Neuronal stem cell (in vitro differentiated cells): ENCODE measurements at regions not wholly inside any gene's neighbourhood (a gene's known extent, or its start where the extent isn't known, plus 50 kb on each side); places are given as distances from the start of the nearest gene placed in this dataset.
"Not testable (repeated sequence)": the region's sequence is repeated elsewhere in the genome, so short reads cannot be mapped to it uniquely, and the experiment has no call there.

ENCODE experiments used
- DNase-seq: peaks from one replicate; pipeline ENCODE4 v3.0.0-alpha.2; 2013; ENCODE audit warnings: low spot score
- H2AFZ ChIP-seq: one replicate; pipeline ENCODE4 v1.6.1; 2013; ENCODE audit warnings: mild to moderate bottlenecking, low read length, inconsistent platforms
- H2AK5ac ChIP-seq: 2 replicates; pipeline ENCODE4 v1.6.1; 2013; ENCODE audit warnings: low read depth, mild to moderate bottlenecking, inconsistent platforms, low read length, moderate library complexity, mixed read lengths
- H2BK120ac ChIP-seq: 2 replicates; pipeline ENCODE4 v1.6.1; 2013; ENCODE audit warnings: low read depth, mild to moderate bottlenecking, inconsistent platforms, low read length, moderate library complexity, mixed read lengths
- H2BK12ac ChIP-seq: one replicate; pipeline ENCODE4 v1.6.1; 2013; ENCODE audit warnings: low read length, inconsistent platforms
- H2BK15ac ChIP-seq: 2 replicates; pipeline ENCODE4 v1.6.1; 2013; ENCODE audit warnings: mild to moderate bottlenecking, low read length, inconsistent platforms, mixed read lengths
- H2BK5ac ChIP-seq: one replicate; pipeline ENCODE4 v1.6.1; 2013; ENCODE audit warnings: inconsistent platforms, mild to moderate bottlenecking, low read length, moderate library complexity
- H3K14ac ChIP-seq: one replicate; pipeline ENCODE4 v1.6.1; 2013; ENCODE audit warnings: low read length, inconsistent platforms
- H3K18ac ChIP-seq: 2 replicates; pipeline ENCODE4 v1.6.1; 2013; ENCODE audit warnings: low read length, inconsistent platforms
- H3K23ac ChIP-seq: 2 replicates; pipeline ENCODE4 v1.6.1; 2013; ENCODE audit warnings: low read depth, mild to moderate bottlenecking, mixed read lengths, low read length, inconsistent platforms; ENCODE audit not compliant: poor library complexity
- H3K27ac ChIP-seq: replicated peaks from 3 replicates; pipeline ENCODE4 v1.5.1; 2013; ENCODE audit warnings: low read length, inconsistent platforms
- H3K27me3 ChIP-seq, 3 experiments: 2 replicates each; pipeline ENCODE4 v1.6.1; 2013; ENCODE audit warnings: low read length in 3 of 3, mild to moderate bottlenecking in 2 of 3, inconsistent platforms in 1 of 3, low read depth in 1 of 3, mixed read lengths in 1 of 3, moderate library complexity in 1 of 3; ENCODE audit not compliant: control insufficient read depth in 3 of 3, insufficient read depth in 3 of 3
- H3K36me3 ChIP-seq, 2 donors: replicated peaks in 1 of 2; 2 replicates each; pipeline ENCODE4 v1.6.1; 2013; ENCODE audit warnings: low read length in 2 of 2; ENCODE audit not compliant: control insufficient read depth in 2 of 2, insufficient read depth in 2 of 2
- H3K4ac ChIP-seq: 2 replicates; pipeline ENCODE4 v1.6.1; 2013; ENCODE audit warnings: inconsistent platforms, mild to moderate bottlenecking, low read length, moderate library complexity
- H3K4me1 ChIP-seq, 2 donors: 1 replicate in 1 of 2; 2 replicates in 1 of 2; pipeline ENCODE4 v1.6.1; 2013; ENCODE audit warnings: low read length in 2 of 2, low read depth in 1 of 2; ENCODE audit not compliant: control insufficient read depth in 2 of 2, insufficient read depth in 1 of 2
- H3K4me2 ChIP-seq: one replicate; pipeline ENCODE4 v1.6.1; 2013; ENCODE audit warnings: mild to moderate bottlenecking, low read length, inconsistent platforms; ENCODE audit not compliant: insufficient read depth, poor library complexity, severe bottlenecking
- H3K4me3 ChIP-seq, 2 donors: 2 replicates each; pipeline ENCODE4 v1.5.1; 2013; ENCODE audit warnings: low read length in 2 of 2, mild to moderate bottlenecking in 2 of 2, inconsistent platforms in 1 of 2, moderate library complexity in 1 of 2
- H3K79me1 ChIP-seq: one replicate; pipeline ENCODE4 v1.6.1; 2013; ENCODE audit warnings: low read depth, mild to moderate bottlenecking, inconsistent platforms, low read length, moderate library complexity
- H3K9ac ChIP-seq: one replicate; pipeline ENCODE4 v1.6.1; 2013; ENCODE audit warnings: mild to moderate bottlenecking, low read depth, low read length, inconsistent platforms; ENCODE audit not compliant: poor library complexity
- H3K9me3 ChIP-seq, 2 donors: replicated peaks in 1 of 2; 2 replicates each; pipeline versions ENCODE3 to v1.6.1; 2013; ENCODE audit warnings: low read length in 2 of 2, mild to moderate bottlenecking in 2 of 2, inconsistent platforms in 1 of 2, low read depth in 1 of 2, mixed read lengths in 1 of 2, moderate library complexity in 1 of 2; ENCODE audit not compliant: control insufficient read depth in 2 of 2, insufficient read depth in 1 of 2
- H4K8ac ChIP-seq: one replicate; pipeline ENCODE4 v1.6.1; 2013; ENCODE audit warnings: low read depth, mild to moderate bottlenecking, inconsistent platforms, low read length, moderate library complexity
- H4K91ac ChIP-seq: one replicate; pipeline ENCODE4 v1.6.1; 2013; ENCODE audit warnings: low read length, low read depth, mild to moderate bottlenecking, inconsistent platforms; ENCODE audit not compliant: poor library complexity
- WGBS, 2 donors: extraction: QIAGEN DNeasy Blood & Tissue Kit; methylation state at CpG; one replicate each; pipeline ENCODE4 v1.1.7; 2013; ENCODE audit warnings: missing lambda C conversion rate in 2 of 2, mixed read lengths in 1 of 2; ENCODE audit not compliant: insufficient read length in 2 of 2, insufficient replicate concordance in 1 of 2; ENCODE audit errors: extremely low coverage in 2 of 2; 5-methylcytosine and 5-hydroxymethylcytosine counted together

DNA sequence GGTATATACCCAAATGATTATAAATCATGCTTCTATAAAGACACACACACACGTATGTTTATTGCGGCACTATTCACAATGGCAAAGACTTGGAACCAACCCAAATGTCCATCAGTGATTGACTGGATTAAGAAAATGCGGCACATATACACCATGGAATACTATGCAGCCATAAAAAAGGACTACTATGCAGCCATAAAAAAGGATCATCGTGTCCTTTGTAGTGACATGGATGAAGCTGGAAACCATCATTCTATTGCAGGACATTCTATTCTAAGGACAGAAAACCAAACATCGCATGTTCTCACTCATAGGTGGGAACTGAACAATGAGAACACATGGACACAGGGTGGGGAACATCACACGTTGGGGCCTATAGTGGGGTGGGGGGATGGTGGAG lies 77.8 kb upstream of the THRB start:
- H3K27ac ChIP-seq = not testable (repeated sequence)

DNA sequence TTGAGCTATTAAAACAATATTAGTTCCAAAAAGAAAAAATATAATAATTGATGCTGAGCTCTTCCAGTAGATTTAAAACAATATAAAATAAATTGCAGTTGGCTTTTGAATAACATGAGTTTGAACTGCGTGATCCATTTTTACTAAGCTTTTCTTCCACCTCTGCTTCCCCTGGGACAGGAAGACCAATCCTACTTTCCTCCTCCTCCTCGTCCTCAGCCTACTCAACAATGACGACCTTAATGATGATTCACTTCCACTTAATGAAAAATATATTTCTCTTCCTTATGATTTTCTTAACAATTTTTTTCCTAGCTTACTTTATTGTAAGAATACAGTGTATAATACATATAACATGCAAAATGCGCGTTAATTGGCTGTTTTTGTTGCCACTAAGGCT lies 78.9 kb upstream of the THRB start:
- Histone ChIP-seq H3K36me3 (no peaks in the 10 kb centered on the region), H3K4me2 (no peak overlapping the region), H2BK5ac (no peak overlapping the region), H2BK12ac (no peak overlapping the region), H3K27ac (no peak overlapping the region), H3K4ac (no peak overlapping the region), H2BK15ac (no peak overlapping the region), H3K14ac (no peak overlapping the region), H3K9me3 (no peaks in the 10 kb centered on the region), H3K4me3 (no peak overlapping the region), H2BK120ac (no peak overlapping the region), H3K4me1 (no peaks in the 10 kb centered on the region), H2AK5ac (no peak overlapping the region), H2AFZ (no peak overlapping the region), H3K79me1 (no peaks in the 10 kb centered on the region), H4K91ac (no peak overlapping the region), H3K18ac (no peak overlapping the region), H3K9ac (no peak overlapping the region), H4K8ac (no peak overlapping the region), H3K23ac (no peak overlapping the region), H3K27me3 (no peaks in the 10 kb centered on the region)
- no CpG with 5 or more reads among the region's 5 CpGs for WGBS, 2 donors
- DNase-seq = no peak

More for the DNA sequence above, 77.8 kb upstream of the THRB start:
- not testable (repeated sequence) for H3K79me1 ChIP-seq, H3K9ac ChIP-seq, H3K4ac ChIP-seq, H2AK5ac ChIP-seq, H2BK5ac ChIP-seq, H4K8ac ChIP-seq, H3K4me3 ChIP-seq, H3K14ac ChIP-seq, H3K23ac ChIP-seq, H2AFZ ChIP-seq, H2BK120ac ChIP-seq, H3K18ac ChIP-seq, H4K91ac ChIP-seq, H2BK12ac ChIP-seq, H3K36me3 ChIP-seq, H2BK15ac ChIP-seq, H3K4me2 ChIP-seq, DNase-seq, H3K9me3 ChIP-seq, H3K4me1 ChIP-seq, H3K27me3 ChIP-seq
- WGBS, 2 donors = no CpG with 5 or more reads among the region's 6 CpGs

DNA sequence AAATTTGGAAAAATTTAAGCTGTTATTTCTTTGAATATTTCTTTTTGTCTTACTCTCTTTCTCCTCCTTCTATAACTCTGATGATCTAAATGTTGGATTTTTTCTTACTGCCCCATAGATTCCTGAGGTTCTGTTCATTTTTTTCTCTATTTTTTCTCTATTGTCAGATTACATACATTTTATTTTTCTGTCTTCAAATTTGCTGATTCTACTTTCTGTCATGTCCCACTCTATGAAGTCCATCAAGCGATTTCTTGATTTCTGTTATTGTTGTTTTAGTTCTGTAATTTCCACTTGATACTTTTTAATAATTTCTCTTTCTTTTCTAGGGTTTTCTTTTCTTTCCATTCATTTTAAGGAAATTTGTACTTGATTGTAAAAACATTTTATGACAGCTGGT lies 83.7 kb upstream of the THRB start:
- no CpG with 5 or more reads among the region's 1 CpG for WGBS, 2 donors
- H3K18ac ChIP-seq = no peak overlapping the region

DNA sequence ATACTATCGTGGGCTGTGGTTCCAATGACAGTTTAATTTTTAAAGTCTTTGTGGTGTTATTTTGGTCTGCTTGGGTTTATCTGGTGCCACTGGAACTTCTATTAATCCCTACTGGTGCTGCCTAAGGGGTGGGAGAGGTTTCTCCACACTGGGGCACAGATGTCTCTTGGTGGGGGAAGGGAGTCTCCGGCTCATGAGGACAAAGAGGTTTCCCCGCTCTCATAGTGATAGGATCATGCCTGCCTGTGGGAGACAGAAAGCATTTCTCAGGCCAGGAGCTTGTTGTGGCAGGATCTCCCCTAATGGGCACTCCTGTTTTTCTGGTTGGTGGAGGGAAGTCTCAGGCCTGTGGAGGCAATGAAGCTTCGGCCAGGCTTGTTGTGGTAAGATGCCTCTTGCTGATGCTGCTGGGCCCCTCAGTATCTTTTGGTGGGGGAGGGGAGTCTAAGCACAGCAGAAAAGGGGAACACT lies 84.3 kb upstream of the THRB start:
- Histone ChIP-seq H3K79me1 (no peaks in the 10 kb centered on the region), H2AFZ (no peak overlapping the region), H2AK5ac (no peak overlapping the region), H3K36me3 (no peaks in the 10 kb centered on the region), H3K9me3 (no peaks in the 10 kb centered on the region), H3K9ac (no peak overlapping the region), H3K14ac (no peak overlapping the region), H3K4me1 (peaks cover 0 to 5% of the 10 kb centered on the region in 2 donors), H2BK5ac (no peak overlapping the region), H4K8ac (no peak overlapping the region), H3K18ac (peak overlapping the region; percentile 5), H3K23ac (no peak overlapping the region), H3K27ac (no peak overlapping the region), H3K27me3 (no peaks in the 10 kb centered on the region), H3K4me3 (no peak overlapping the region), H3K4me2 (no peak overlapping the region), H3K4ac (no peak overlapping the region), H2BK120ac (no peak overlapping the region), H4K91ac (no peak overlapping the region), H2BK15ac (no peak overlapping the region), H2BK12ac (no peak overlapping the region)
- DNase-seq = peak; percentile 6
- no CpG with 5 or more reads among the region's 4 CpGs for WGBS, 2 donors

More for the DNA sequence above, 83.7 kb upstream of the THRB start:
- H2BK120ac ChIP-seq = no peak overlapping the region
- H4K91ac ChIP-seq = no peak overlapping the region
- H2AK5ac ChIP-seq = no peak overlapping the region
- no peaks in the 10 kb centered on the region for H3K9me3 ChIP-seq
- H3K27ac ChIP-seq = no peak overlapping the region
- no peaks in the 10 kb centered on the region for H3K27me3 ChIP-seq
- no peak overlapping the region for H2AFZ ChIP-seq
- no peak overlapping the region for H2BK12ac ChIP-seq
- H3K14ac ChIP-seq = no peak overlapping the region
- H3K4me3 ChIP-seq = no peak overlapping the region
- H3K4me2 ChIP-seq = no peak overlapping the region
- no peaks in the 10 kb centered on the region for H3K79me1 ChIP-seq
- H3K36me3 ChIP-seq = no peaks in the 10 kb centered on the region
- H2BK15ac ChIP-seq = no peak overlapping the region
- no peak overlapping the region for H4K8ac ChIP-seq
- no peak overlapping the region for H3K23ac ChIP-seq
- no peak for DNase-seq
- peaks cover 0 to 5% of the 10 kb centered on the region in 2 donors for H3K4me1 ChIP-seq
- no peak overlapping the region for H3K9ac ChIP-seq
- H3K4ac ChIP-seq = no peak overlapping the region
- H2BK5ac ChIP-seq = no peak overlapping the region
